ENCODE measurements at regions not wholly inside any gene's neighbourhood (a gene's known extent, or its start where the extent isn't known, plus 50 kb on each side); places are given as distances from the start of the nearest gene placed in this dataset.
"Not testable (repeated sequence)": the region's sequence is repeated elsewhere in the genome, so short reads cannot be mapped to it uniquely, and the experiment has no call there.

DNA sequence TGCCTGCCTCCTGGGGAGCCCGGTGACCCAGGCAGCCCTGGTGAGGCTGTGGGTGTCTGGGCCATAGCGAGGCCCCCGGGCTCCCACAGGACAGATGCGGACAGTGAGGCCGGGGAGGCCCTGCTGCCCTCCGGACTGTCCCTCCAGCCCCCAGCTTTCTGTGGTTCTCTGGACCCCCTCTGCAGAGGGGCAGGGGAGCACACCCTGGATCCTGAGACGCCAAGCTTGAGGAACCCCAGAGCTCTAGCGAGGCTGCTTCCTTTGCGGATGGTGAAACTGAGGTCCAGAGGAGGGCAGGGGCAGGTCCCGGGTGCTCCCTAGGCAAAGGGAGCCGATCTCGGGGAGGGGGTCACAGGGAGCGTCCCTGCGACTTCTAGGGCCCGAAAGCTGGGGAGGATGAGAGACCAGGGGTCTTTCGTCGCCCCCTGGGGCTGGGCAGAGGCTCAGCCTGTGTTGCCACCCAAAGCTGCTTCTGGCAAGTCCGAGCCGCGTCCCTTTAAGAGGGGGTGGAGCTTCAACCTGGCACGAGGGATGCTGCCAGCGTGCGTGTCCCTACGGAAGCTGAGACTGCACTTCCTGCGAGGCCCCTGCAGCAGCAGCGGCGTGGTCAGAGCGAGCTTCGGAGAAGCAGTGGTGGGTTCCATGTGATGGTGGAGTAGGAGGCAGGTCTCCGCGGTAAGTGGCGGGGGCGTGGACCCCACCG, 94.7 kb downstream of the POTEH start:
- DNase-seq (ENCODE audit: unreplicated experiment); CTCF ChIA-PET; BruUV-seq (replicated peaks); H3K27ac Mint-ChIP-seq (ENCODE audit: low read depth, unreplicated experiment); H3K4me3 Mint-ChIP-seq (ENCODE audit: unreplicated experiment); H3K36me3 Mint-ChIP-seq (ENCODE audit: insufficient read depth, unreplicated experiment); POLR2A ChIA-PET; H3K9me3 Mint-ChIP-seq (ENCODE audit: unreplicated experiment); H3K4me1 Mint-ChIP-seq (ENCODE audit: insufficient read depth, unreplicated experiment); intact Hi-C loops (cut with micrococcal nuclease); H3K27me3 Mint-ChIP-seq (ENCODE audit: insufficient read depth, unreplicated experiment): not testable (repeated sequence)

DNA sequence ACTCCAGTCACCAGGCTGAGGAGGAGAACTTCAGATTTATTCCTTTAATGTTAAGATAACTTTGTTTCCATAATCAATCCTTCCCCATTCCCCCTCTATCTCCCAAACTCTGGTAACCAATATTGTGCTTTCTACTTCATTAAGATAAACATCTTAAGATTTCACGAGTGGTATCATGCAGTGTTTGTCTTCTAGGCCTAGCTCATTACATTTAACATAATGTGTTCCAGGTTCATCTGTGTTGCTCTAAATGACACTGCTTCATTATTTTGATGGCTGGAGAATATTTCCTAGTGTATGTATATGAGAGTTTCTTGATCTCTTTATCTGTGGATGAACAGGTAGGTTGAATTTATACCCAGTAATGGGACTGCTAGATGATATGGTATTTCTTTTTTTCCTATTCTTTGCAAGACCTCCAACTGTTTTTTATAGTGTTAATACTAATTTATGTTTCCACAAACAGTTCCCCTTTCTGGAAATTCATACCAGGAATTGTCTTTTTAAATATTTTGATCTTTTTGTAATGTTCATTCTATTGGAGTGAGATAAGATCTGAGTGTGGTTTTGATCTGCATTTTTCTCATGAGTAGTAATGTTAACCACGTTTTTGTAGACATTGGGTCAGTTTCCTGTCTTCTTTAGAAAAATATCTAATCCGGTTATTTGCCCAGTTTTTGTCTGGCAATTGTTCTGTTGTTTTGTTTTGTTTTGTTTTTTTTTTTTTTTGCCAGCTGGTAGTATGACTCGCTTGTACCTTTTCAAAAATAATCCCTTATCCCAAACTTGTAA, 97.3 kb downstream of the POTEH start:
- intact Hi-C loops (cut with micrococcal nuclease); H3K36me3 Mint-ChIP-seq (ENCODE audit: insufficient read depth, unreplicated experiment); POLR2A ChIA-PET; H3K27me3 Mint-ChIP-seq (ENCODE audit: insufficient read depth, unreplicated experiment); H3K4me1 Mint-ChIP-seq (ENCODE audit: insufficient read depth, unreplicated experiment); CTCF ChIA-PET; H3K9me3 Mint-ChIP-seq (ENCODE audit: unreplicated experiment): not testable (repeated sequence)
- peak overlapping the region; percentile 13 for H3K27ac Mint-ChIP-seq (ENCODE audit: low read depth, unreplicated experiment)
- TSS peak; percentile 38 for BruUV-seq (replicated peaks)
- peak overlapping the region; percentile 50 for H3K4me3 Mint-ChIP-seq (ENCODE audit: unreplicated experiment)
- peak; percentile 9 for DNase-seq (ENCODE audit: unreplicated experiment)

DNA sequence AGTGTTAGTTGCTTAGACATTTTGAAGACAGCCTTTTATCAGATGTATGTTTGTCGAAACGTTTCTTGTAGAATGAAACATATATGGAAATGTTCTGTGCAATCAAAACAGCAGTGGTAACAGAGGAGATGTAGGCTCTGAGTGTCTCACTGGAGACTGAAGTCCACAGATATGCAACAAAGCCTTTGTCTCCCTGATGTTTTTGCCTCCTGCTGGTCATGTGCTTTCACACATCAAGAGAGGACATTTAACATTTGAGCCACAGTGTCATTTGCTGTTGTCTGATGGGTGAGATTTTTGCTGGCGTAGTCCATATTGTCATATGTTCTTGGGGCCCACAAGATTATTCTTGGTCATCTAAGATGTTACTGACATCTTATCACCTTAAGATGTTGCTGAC, 101.7 kb downstream of the POTEH start:
- H3K27me3 Mint-ChIP-seq (ENCODE audit: insufficient read depth, unreplicated experiment); H3K27ac Mint-ChIP-seq (ENCODE audit: low read depth, unreplicated experiment); H3K4me3 Mint-ChIP-seq (ENCODE audit: unreplicated experiment); intact Hi-C loops (cut with micrococcal nuclease); H3K9me3 Mint-ChIP-seq (ENCODE audit: unreplicated experiment); DNase-seq (ENCODE audit: unreplicated experiment); H3K4me1 Mint-ChIP-seq (ENCODE audit: insufficient read depth, unreplicated experiment); CTCF ChIA-PET; BruUV-seq (replicated peaks); H3K36me3 Mint-ChIP-seq (ENCODE audit: insufficient read depth, unreplicated experiment); POLR2A ChIA-PET: not testable (repeated sequence)

DNA sequence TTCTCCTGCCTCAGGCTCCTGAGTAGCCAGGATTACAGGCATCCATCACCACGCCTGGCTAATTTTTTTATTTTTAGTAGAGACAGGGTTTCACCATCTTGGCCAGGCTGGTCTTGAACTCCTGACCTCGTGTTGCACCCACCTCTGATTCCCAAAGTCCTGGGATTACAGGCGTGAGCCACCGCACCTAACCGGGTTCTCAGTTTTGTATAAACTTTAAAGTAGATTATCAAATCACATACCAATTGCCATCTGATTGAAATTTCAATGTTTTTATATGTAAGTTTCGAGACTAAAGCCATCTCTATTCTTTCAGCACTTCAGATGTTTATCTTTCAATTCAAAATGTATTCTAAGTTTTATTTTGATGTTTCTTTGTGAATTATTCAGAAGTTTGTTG, 110.1 kb downstream of the POTEH start:
- H3K4me3 Mint-ChIP-seq (ENCODE audit: unreplicated experiment); CTCF ChIA-PET; BruUV-seq (replicated peaks); H3K9me3 Mint-ChIP-seq (ENCODE audit: unreplicated experiment); POLR2A ChIA-PET; H3K27me3 Mint-ChIP-seq (ENCODE audit: insufficient read depth, unreplicated experiment); intact Hi-C loops (cut with micrococcal nuclease); H3K27ac Mint-ChIP-seq (ENCODE audit: low read depth, unreplicated experiment); H3K36me3 Mint-ChIP-seq (ENCODE audit: insufficient read depth, unreplicated experiment); H3K4me1 Mint-ChIP-seq (ENCODE audit: insufficient read depth, unreplicated experiment); DNase-seq (ENCODE audit: unreplicated experiment): not testable (repeated sequence)

DNA sequence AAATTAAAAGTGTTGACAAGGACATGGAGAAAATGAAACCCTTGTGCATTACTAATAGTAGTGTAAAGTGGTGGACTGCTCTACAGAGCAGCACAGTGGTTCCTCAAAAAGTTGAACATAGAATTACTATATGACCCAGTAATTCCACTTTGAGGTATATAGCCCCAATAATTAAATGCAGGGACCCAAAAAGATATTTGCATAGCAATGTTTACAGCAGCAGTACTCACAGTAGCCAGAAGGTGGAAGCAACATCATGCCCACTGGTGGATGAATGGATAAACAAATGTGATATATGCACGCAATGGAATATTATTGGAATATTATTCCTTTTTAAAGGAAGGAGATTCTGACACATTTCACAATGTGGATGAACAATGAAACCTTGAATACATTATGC, 121.3 kb downstream of the POTEH start:
- CTCF ChIA-PET; H3K27ac Mint-ChIP-seq (ENCODE audit: low read depth, unreplicated experiment); H3K4me1 Mint-ChIP-seq (ENCODE audit: insufficient read depth, unreplicated experiment); H3K36me3 Mint-ChIP-seq (ENCODE audit: insufficient read depth, unreplicated experiment); intact Hi-C loops (cut with micrococcal nuclease); DNase-seq (ENCODE audit: unreplicated experiment); H3K27me3 Mint-ChIP-seq (ENCODE audit: insufficient read depth, unreplicated experiment); H3K4me3 Mint-ChIP-seq (ENCODE audit: unreplicated experiment); H3K9me3 Mint-ChIP-seq (ENCODE audit: unreplicated experiment); POLR2A ChIA-PET; BruUV-seq (replicated peaks): not testable (repeated sequence)
- TF ChIP-seq, protein P1, sequence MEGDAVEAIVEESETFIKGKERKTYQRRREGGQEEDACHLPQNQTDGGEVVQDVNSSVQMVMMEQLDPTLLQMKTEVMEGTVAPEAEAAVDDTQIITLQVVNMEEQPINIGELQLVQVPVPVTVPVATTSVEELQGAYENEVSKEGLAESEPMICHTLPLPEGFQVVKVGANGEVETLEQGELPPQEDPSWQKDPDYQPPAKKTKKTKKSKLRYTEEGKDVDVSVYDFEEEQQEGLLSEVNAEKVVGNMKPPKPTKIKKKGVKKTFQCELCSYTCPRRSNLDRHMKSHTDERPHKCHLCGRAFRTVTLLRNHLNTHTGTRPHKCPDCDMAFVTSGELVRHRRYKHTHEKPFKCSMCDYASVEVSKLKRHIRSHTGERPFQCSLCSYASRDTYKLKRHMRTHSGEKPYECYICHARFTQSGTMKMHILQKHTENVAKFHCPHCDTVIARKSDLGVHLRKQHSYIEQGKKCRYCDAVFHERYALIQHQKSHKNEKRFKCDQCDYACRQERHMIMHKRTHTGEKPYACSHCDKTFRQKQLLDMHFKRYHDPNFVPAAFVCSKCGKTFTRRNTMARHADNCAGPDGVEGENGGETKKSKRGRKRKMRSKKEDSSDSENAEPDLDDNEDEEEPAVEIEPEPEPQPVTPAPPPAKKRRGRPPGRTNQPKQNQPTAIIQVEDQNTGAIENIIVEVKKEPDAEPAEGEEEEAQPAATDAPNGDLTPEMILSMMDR (IDR thresholded peaks at IDR 0.05; ENCODE audit: unreplicated experiment), result peak; percentile 32

DNA sequence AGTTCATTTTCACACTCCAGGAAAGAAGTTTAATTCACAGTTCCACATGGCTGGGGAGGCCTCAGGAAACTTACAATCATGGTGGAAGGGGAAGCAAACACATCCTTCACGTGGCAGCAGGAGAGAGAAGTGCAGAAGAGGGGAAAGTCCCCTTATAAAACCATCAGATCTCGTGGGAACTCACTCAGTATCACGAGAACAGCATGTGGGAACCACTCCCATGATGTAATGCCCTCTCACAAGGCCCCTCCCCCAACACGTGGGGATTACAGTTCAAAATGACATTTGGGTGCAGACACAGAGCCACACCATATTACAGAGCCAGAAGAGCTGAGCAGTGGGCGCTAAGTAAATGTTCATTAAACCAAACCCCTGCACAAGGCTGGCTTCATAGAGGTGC, 126.0 kb downstream of the POTEH start:
- H3K4me3 Mint-ChIP-seq (ENCODE audit: unreplicated experiment); H3K36me3 Mint-ChIP-seq (ENCODE audit: insufficient read depth, unreplicated experiment); H3K4me1 Mint-ChIP-seq (ENCODE audit: insufficient read depth, unreplicated experiment); H3K27ac Mint-ChIP-seq (ENCODE audit: low read depth, unreplicated experiment); H3K27me3 Mint-ChIP-seq (ENCODE audit: insufficient read depth, unreplicated experiment); CTCF ChIA-PET; H3K9me3 Mint-ChIP-seq (ENCODE audit: unreplicated experiment); BruUV-seq (replicated peaks); intact Hi-C loops (cut with micrococcal nuclease); DNase-seq (ENCODE audit: unreplicated experiment); POLR2A ChIA-PET: not testable (repeated sequence)

DNA sequence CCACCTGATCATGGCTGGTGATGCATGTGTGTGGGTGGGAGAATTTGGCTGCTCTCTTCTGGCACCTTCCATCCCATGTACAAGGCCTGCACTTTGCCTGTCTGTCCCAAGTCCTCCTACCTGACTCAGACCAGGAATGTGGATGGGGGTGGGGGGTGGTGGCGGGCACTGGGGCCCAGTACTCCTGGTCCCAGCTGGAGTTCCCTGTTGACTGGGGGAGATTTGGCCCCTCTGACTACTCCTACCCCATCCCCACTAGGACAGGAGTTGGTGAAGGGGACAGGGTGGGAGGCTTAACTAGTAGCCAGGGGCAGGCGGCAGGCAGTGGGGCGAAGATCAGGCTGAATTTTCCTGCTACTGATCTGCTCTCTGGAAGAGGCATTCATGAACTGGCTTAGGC, 126.6 kb downstream of the POTEH start:
- H3K9me3 Mint-ChIP-seq (ENCODE audit: unreplicated experiment); H3K4me1 Mint-ChIP-seq (ENCODE audit: insufficient read depth, unreplicated experiment); H3K36me3 Mint-ChIP-seq (ENCODE audit: insufficient read depth, unreplicated experiment); H3K27me3 Mint-ChIP-seq (ENCODE audit: insufficient read depth, unreplicated experiment); H3K4me3 Mint-ChIP-seq (ENCODE audit: unreplicated experiment); intact Hi-C loops (cut with micrococcal nuclease); CTCF ChIA-PET; POLR2A ChIA-PET; DNase-seq (ENCODE audit: unreplicated experiment); BruUV-seq (replicated peaks); H3K27ac Mint-ChIP-seq (ENCODE audit: low read depth, unreplicated experiment): not testable (repeated sequence)

DNA sequence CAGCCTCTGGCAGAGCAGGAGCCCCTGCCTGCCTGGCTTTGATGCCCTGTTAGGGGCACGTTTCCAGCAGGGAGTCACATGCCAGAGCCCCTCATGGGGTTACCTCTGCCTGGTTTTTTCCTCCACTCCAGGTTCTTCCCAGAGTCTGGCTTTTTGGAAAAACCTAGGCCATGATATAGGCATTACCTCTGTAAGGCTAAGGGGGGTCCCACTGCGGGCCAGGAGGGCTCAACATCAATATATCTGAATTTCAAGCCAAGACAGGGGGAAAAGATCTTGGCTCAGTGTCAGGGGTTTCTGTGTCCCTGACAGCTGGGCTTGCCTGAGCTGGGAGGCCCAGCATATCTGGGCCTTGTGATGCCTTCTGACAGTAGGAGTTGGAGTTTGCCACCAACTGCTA, 127.4 kb downstream of the POTEH start:
- BruUV-seq (replicated peaks); H3K27ac Mint-ChIP-seq (ENCODE audit: low read depth, unreplicated experiment); H3K9me3 Mint-ChIP-seq (ENCODE audit: unreplicated experiment); H3K4me3 Mint-ChIP-seq (ENCODE audit: unreplicated experiment); CTCF ChIA-PET; H3K4me1 Mint-ChIP-seq (ENCODE audit: insufficient read depth, unreplicated experiment); H3K36me3 Mint-ChIP-seq (ENCODE audit: insufficient read depth, unreplicated experiment); DNase-seq (ENCODE audit: unreplicated experiment); intact Hi-C loops (cut with micrococcal nuclease); H3K27me3 Mint-ChIP-seq (ENCODE audit: insufficient read depth, unreplicated experiment); POLR2A ChIA-PET: not testable (repeated sequence)

DNA sequence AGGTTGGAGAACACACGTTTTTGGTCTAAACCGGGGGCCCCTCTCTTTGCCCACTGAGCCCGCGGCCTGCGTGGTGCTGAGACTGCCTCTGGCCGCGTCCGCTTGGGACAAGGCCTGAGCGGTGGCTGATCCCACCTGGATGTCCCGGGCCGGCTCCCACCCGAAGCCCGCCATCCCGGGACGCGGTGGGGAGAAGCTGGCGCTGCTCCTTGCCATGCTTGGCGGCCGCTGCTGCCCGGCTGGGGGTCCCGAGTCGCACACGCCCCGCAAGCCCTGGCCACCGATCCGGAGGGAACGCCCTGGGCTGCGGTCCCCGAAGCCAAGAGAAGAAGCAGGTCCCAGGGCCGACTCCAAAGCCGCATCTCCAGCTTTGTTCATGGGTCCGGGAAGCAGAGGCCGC, 130.1 kb downstream of the POTEH start:
- CTCF ChIA-PET; POLR2A ChIA-PET; DNase-seq (ENCODE audit: unreplicated experiment); H3K27ac Mint-ChIP-seq (ENCODE audit: low read depth, unreplicated experiment); H3K27me3 Mint-ChIP-seq (ENCODE audit: insufficient read depth, unreplicated experiment); H3K9me3 Mint-ChIP-seq (ENCODE audit: unreplicated experiment); intact Hi-C loops (cut with micrococcal nuclease); H3K4me1 Mint-ChIP-seq (ENCODE audit: insufficient read depth, unreplicated experiment); H3K4me3 Mint-ChIP-seq (ENCODE audit: unreplicated experiment); BruUV-seq (replicated peaks); H3K36me3 Mint-ChIP-seq (ENCODE audit: insufficient read depth, unreplicated experiment): not testable (repeated sequence)
